GM21717 (cell line): ENCODE measurements at regions not wholly inside any gene's neighbourhood (a gene's known extent, or its start where the extent isn't known, plus 50 kb on each side); places are given as distances from the start of the nearest gene placed in this dataset.

Source experiments
- ATAC-seq: cut with Tn5 transposase; IDR thresholded peaks from one replicate; pipeline ENCODE4 v1.9.1; 2021; ENCODE audit warnings: mild to moderate bottlenecking, moderate library complexity; ENCODE audit not compliant: unreplicated experiment

- no peak for ATAC-seq
These were observed 161.3 kb downstream of the GXYLT1 start for GRCh38 chr12:41983394-41983793.

- no peak for ATAC-seq
These were observed 162.9 kb downstream of the GXYLT1 start for GRCh38 chr12:41981758-41982157.

- ATAC-seq, result no peak
These were observed 163.7 kb downstream of the GXYLT1 start for GRCh38 chr12:41981013-41981412.

GRCh38 chr12:41980390-41980789 lies 164.3 kb downstream of the GXYLT1 start:
- no peak for ATAC-seq

- no peak for ATAC-seq
These were observed 165.1 kb downstream of the GXYLT1 start for GRCh38 chr12:41979574-41979973.

- no peak for ATAC-seq
These were observed 172.1 kb downstream of the GXYLT1 start for GRCh38 chr12:41972598-41972997.

GRCh38 chr12:41972196-41972595 lies 172.5 kb downstream of the GXYLT1 start:
- no peak for ATAC-seq

- ATAC-seq, result no peak
These were observed 173.9 kb downstream of the GXYLT1 start for GRCh38 chr12:41970744-41971143.

- ATAC-seq, result no peak
These were observed 176.1 kb downstream of the GXYLT1 start for GRCh38 chr12:41968599-41968998.

GRCh38 chr12:41967668-41968500 lies 176.8 kb downstream of the GXYLT1 start:
- no peak for ATAC-seq

- ATAC-seq, result no peak
These were observed 177.8 kb downstream of the GXYLT1 start for GRCh38 chr12:41966916-41967315.

GRCh38 chr12:41966001-41966400 lies 178.7 kb downstream of the GXYLT1 start:
- ATAC-seq, result no peak

- no peak for ATAC-seq
These were observed 181.3 kb downstream of the GXYLT1 start for GRCh38 chr12:41963398-41963797.

GRCh38 chr12:41962171-41962572 lies 182.5 kb downstream of the GXYLT1 start:
- ATAC-seq, result no peak

- ATAC-seq, result no peak
These were observed 185.4 kb downstream of the GXYLT1 start for GRCh38 chr12:41959271-41959670.

- ATAC-seq, result no peak
These were observed 188.3 kb downstream of the GXYLT1 start for GRCh38 chr12:41956353-41956752.

GRCh38 chr12:41950455-41950854 lies 194.2 kb downstream of the GXYLT1 start:
- ATAC-seq, result no peak

- ATAC-seq, result no peak
These were observed 198.6 kb downstream of the GXYLT1 start for GRCh38 chr12:41946106-41946505.

GRCh38 chr12:41944216-41944615 lies 200.5 kb downstream of the GXYLT1 start:
- ATAC-seq, result no peak

- no peak for ATAC-seq
These were observed 201.0 kb downstream of the GXYLT1 start for GRCh38 chr12:41943671-41944070.

GRCh38 chr12:41942354-41942753 lies 202.3 kb downstream of the GXYLT1 start:
- ATAC-seq, result no peak

- no peak for ATAC-seq
These were observed 203.6 kb downstream of the GXYLT1 start for GRCh38 chr12:41941079-41941478.

- no peak for ATAC-seq
These were observed 204.1 kb downstream of the GXYLT1 start for GRCh38 chr12:41940571-41940970.
